Kidney (tissue), 13 donors: ENCODE measurements at regions not wholly inside any gene's neighbourhood (a gene's known extent, or its start where the extent isn't known, plus 50 kb on each side); places are given as distances from the start of the nearest gene placed in this dataset.

Experiments
- DNase-seq, 5 donors: peaks; one replicate each; pipeline ENCODE4 v3.0.0-alpha.2; 2013 to 2020
- FAIRE-seq: peaks from 2 replicates; lab custom pipeline; 2012; peaks lifted over from hg19 to GRCh38; lab: Jason Lieb, UNC
- H3K27ac ChIP-seq, 2 donors: one replicate each; pipeline ENCODE4 v1.7.0; 2013; ENCODE audit warnings: low read depth in 2 of 2, low read length in 2 of 2, inconsistent platforms in 1 of 2
- H3K27me3 ChIP-seq: one replicate; pipeline ENCODE4 v1.7.1; 2013; ENCODE audit warnings: low read length, inconsistent platforms; ENCODE audit not compliant: control insufficient read depth, insufficient read depth
- H3K36me3 ChIP-seq, 3 donors: one replicate each; pipeline versions ENCODE4 v1.7.0 to v1.7.1; 2013; ENCODE audit warnings: low read length in 3 of 3, control low read depth in 1 of 3, inconsistent platforms in 1 of 3; ENCODE audit not compliant: insufficient read depth in 3 of 3, control insufficient read depth in 2 of 3
- H3K4me1 ChIP-seq, 3 donors: one replicate each; pipeline versions ENCODE4 v1.7.0 to v1.7.1; 2013; ENCODE audit warnings: low read length in 3 of 3, inconsistent platforms in 1 of 3, low read depth in 1 of 3; ENCODE audit not compliant: control insufficient read depth in 2 of 3, insufficient read depth in 2 of 3
- H3K4me3 ChIP-seq, 3 donors: one replicate each; pipeline versions ENCODE4 v1.7.0 to v1.8.1; 2013; ENCODE audit warnings: low read length in 3 of 3, control low read depth in 1 of 3, inconsistent platforms in 1 of 3
- H3K9ac ChIP-seq, 3 donors: one replicate each; pipeline versions ENCODE4 v1.7.0 to v1.7.1; 2013; ENCODE audit warnings: low read length in 3 of 3, control low read depth in 1 of 3, inconsistent platforms in 1 of 3
- H3K9me3 ChIP-seq, 3 donors: one replicate each; pipeline versions ENCODE4 v1.7.0 to v1.7.1; 2013; ENCODE audit warnings: low read length in 3 of 3, control low read depth in 1 of 3, inconsistent platforms in 1 of 3; ENCODE audit not compliant: control insufficient read depth in 2 of 3, insufficient read depth in 1 of 3
- CTCF ChIP-seq: IDR thresholded peaks from 3 replicates; pipeline ENCODE4 v1.5.1; 2012; ENCODE audit warnings: mild to moderate bottlenecking, moderate library complexity, borderline replicate concordance; ENCODE audit not compliant: insufficient read depth; ENCODE audit errors: extremely low read depth
- intact Hi-C: fragments of 100-400 bp; cut with DNase I; formaldehyde crosslinking; loops from one replicate; pipeline ENCODE4 v1.11.1; 2022
- donor health status: control.
- donor health status: control.
- donor health status: control.
- donor health status: control.
- donor health status: control.
- donor health status: DM: yes; HTN: yes; CAD: no.
- donor health status: Normal renal cell carcinoma (clear cell type).

GRCh38 chr1:224057461-224058199, 56.3 kb upstream of the FBXO28 start:
- H3K27me3 ChIP-seq = no peaks in the 10 kb centered on the region
- H3K9me3 ChIP-seq = no peaks in the 10 kb centered on the region
- no peaks in the 10 kb centered on the region for H3K36me3 ChIP-seq
- no peak for FAIRE-seq
- intact Hi-C loops = no loop called here
- no peak for TF ChIP-seq CTCF
- no peak for DNase-seq
- H3K27ac ChIP-seq = no peak overlapping the region
- H3K4me3 ChIP-seq = no peak overlapping the region
- no peak overlapping the region for H3K9ac ChIP-seq
- H3K4me1 ChIP-seq = no peaks in the 10 kb centered on the region

GRCh38 chr1:224054611-224055010, 59.3 kb upstream of the FBXO28 start:
- Histone ChIP-seq H3K4me3 (no peak overlapping the region), H3K9ac (no peak overlapping the region), H3K36me3 (no peaks in the 10 kb centered on the region), H3K9me3 (no peaks in the 10 kb centered on the region), H3K4me1 (peaks cover 0 to 2% (median 0%) of the 10 kb centered on the region in 3 donors), H3K27me3 (no peaks in the 10 kb centered on the region), H3K27ac (no peak overlapping the region)
- DNase-seq (no peak), FAIRE-seq (no peak)
- TF ChIP-seq CTCF = no peak
- intact Hi-C loops = no loop called here

GRCh38 chr1:224054012-224054411, 59.9 kb upstream of the FBXO28 start:
- Histone ChIP-seq H3K9me3 (no peaks in the 10 kb centered on the region), H3K4me3 (no peak overlapping the region), H3K27ac (no peak overlapping the region), H3K4me1 (peaks cover 0 to 2% (median 0%) of the 10 kb centered on the region in 3 donors), H3K9ac (no peak overlapping the region), H3K27me3 (no peaks in the 10 kb centered on the region), H3K36me3 (no peaks in the 10 kb centered on the region)
- DNase-seq (no peak), FAIRE-seq (no peak)
- intact Hi-C loops = no loop called here
- no peak for TF ChIP-seq CTCF
